Uterus (tissue), 2 donors: ENCODE measurements at regions not wholly inside any gene's neighbourhood (a gene's known extent, or its start where the extent isn't known, plus 50 kb on each side); places are given as distances from the start of the nearest gene placed in this dataset.

Experiments
- POLR2A ChIP-seq, 2 donors: fragments of 450-650 bp; IDR thresholded peaks; one replicate each; pipeline ENCODE4 v1.6.1; 2016; ENCODE audit warnings: antibody characterized with exemption in 2 of 2, mild to moderate bottlenecking in 1 of 2, moderate library complexity in 1 of 2
- TF ChIP-seq, protein P1 (sequence below), 4 experiments: fragments of 200-600 bp in 2 of 4; fragments of 450-650 bp in 2 of 4; sonication (generic) in 2 of 4; IDR thresholded peaks; one replicate each; pipeline ENCODE4 v1.5.1; 2016 to 2019; ENCODE audit warnings: antibody characterized with exemption in 4 of 4, mild to moderate bottlenecking in 2 of 4, moderate library complexity in 1 of 4

DNA sequence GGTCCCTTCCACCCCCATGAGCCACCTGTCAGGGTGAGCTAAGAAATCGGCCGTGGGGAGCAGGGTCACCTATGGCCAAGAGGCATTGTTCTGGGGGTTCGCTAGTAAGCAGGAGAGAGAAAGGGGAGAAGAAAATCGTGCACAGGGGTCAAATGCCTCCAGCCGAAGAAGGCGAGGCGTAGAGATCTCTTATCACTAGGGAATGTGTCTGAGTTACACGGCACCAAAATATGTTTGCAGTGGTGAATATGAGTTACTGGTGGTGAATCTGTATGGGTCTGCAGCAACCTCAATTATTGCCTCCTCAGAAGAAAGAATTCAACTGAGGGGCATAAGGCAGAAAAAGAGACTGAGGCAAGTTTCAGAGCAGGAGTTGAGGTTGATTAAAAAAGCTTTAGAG, 54.2 kb upstream of the RABGAP1L start:
- TF ChIP-seq, protein P1, sequence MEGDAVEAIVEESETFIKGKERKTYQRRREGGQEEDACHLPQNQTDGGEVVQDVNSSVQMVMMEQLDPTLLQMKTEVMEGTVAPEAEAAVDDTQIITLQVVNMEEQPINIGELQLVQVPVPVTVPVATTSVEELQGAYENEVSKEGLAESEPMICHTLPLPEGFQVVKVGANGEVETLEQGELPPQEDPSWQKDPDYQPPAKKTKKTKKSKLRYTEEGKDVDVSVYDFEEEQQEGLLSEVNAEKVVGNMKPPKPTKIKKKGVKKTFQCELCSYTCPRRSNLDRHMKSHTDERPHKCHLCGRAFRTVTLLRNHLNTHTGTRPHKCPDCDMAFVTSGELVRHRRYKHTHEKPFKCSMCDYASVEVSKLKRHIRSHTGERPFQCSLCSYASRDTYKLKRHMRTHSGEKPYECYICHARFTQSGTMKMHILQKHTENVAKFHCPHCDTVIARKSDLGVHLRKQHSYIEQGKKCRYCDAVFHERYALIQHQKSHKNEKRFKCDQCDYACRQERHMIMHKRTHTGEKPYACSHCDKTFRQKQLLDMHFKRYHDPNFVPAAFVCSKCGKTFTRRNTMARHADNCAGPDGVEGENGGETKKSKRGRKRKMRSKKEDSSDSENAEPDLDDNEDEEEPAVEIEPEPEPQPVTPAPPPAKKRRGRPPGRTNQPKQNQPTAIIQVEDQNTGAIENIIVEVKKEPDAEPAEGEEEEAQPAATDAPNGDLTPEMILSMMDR (IDR thresholded peaks at IDR 0.05): no peak
- no peak for TF ChIP-seq POLR2A (IDR thresholded peaks at IDR 0.05)
